ENCODE measurements at regions not wholly inside any gene's neighbourhood (a gene's known extent, or its start where the extent isn't known, plus 50 kb on each side); places are given as distances from the start of the nearest gene placed in this dataset.

DNA sequence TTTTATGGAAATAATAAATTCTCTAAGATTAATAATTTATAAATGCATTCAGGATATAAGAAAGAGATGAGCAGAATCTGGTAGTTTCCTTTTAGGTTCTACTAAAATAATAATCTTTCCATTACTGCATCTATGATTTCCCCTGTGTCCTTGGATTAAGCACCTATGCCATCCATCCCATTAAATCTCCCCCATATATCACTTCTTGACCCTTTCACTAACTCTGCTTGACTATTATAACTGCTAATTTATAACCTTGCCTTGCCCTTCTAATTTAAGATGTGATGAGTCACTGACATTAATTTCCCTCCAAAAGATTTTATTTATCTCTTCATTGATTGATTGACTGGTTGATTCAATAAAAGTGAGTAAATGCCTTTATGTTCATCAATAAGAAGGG is 348.3 kb upstream of the LRATD1 start:
- H3K4me2 ChIP-seq (ENCODE audit: low read length), result no peak overlapping the region
- no peaks in the 10 kb centered on the region for H3K36me3 ChIP-seq (ENCODE audit: control insufficient read depth, low read length)
- TF ChIP-seq EZH2phosphoT487 (IDR thresholded peaks at IDR 0.05; ENCODE audit: borderline replicate concordance, low read length) (no peak), CTCF (IDR thresholded peaks at IDR 0.05; ENCODE audit: low read depth, low read length, poor library complexity, severe bottlenecking) (no peak)
- no peak overlapping the region for H3K4me3 ChIP-seq (ENCODE audit: low read length)
- H3K4me1 ChIP-seq (ENCODE audit: control insufficient read depth, low read length), result no peaks in the 10 kb centered on the region
- H3K27me3 ChIP-seq (ENCODE audit: control insufficient read depth, low read length), result no peaks in the 10 kb centered on the region
- H3K27ac ChIP-seq (ENCODE audit: low read depth, low read length), result no peak overlapping the region
- no peaks in the 10 kb centered on the region for H4K20me1 ChIP-seq (ENCODE audit: control insufficient read depth, insufficient read depth, low read depth, low read length)
- H3K79me2 ChIP-seq (ENCODE audit: control insufficient read depth, low read length), result no peaks in the 10 kb centered on the region
- H3F3A ChIP-seq (ENCODE audit: control insufficient read depth, insufficient read depth), result no peaks in the 10 kb centered on the region
- no peaks in the 10 kb centered on the region for H3K9me3 ChIP-seq (ENCODE audit: control insufficient read depth, insufficient read depth, low read length)
- H3K9me2 ChIP-seq (replicated peaks; ENCODE audit: control insufficient read depth, low read length), result no peaks in the 10 kb centered on the region

- Histone ChIP-seq H3K4me3 (ENCODE audit: low read length) (no peak overlapping the region), H3K79me2 (ENCODE audit: control insufficient read depth, low read length) (no peaks in the 10 kb centered on the region), H4K20me1 (ENCODE audit: control insufficient read depth, insufficient read depth, low read depth, low read length) (no peaks in the 10 kb centered on the region), H3K4me1 (ENCODE audit: control insufficient read depth, low read length) (no peaks in the 10 kb centered on the region), H3K9me2 (replicated peaks; ENCODE audit: control insufficient read depth, low read length) (no peaks in the 10 kb centered on the region), H3K27me3 (ENCODE audit: control insufficient read depth, low read length) (no peaks in the 10 kb centered on the region), H3K4me2 (ENCODE audit: low read length) (no peak overlapping the region), H3F3A (ENCODE audit: control insufficient read depth, insufficient read depth) (no peaks in the 10 kb centered on the region), H3K27ac (ENCODE audit: low read depth, low read length) (no peak overlapping the region), H3K9me3 (ENCODE audit: control insufficient read depth, insufficient read depth, low read length) (no peaks in the 10 kb centered on the region), H3K36me3 (ENCODE audit: control insufficient read depth, low read length) (no peaks in the 10 kb centered on the region)
- TF ChIP-seq EZH2phosphoT487 (IDR thresholded peaks at IDR 0.05; ENCODE audit: borderline replicate concordance, low read length) (no peak), CTCF (IDR thresholded peaks at IDR 0.05; ENCODE audit: low read depth, low read length, poor library complexity, severe bottlenecking) (no peak)
Observed at GRCh38 chr2:14285812-14286211, 346.7 kb upstream of the LRATD1 start.

- Histone ChIP-seq H3K4me3 (ENCODE audit: low read length) (no peak overlapping the region), H3K9me3 (ENCODE audit: control insufficient read depth, insufficient read depth, low read length) (no peaks in the 10 kb centered on the region), H3K36me3 (ENCODE audit: control insufficient read depth, low read length) (no peaks in the 10 kb centered on the region), H3K9me2 (replicated peaks; ENCODE audit: control insufficient read depth, low read length) (no peaks in the 10 kb centered on the region), H3K27ac (ENCODE audit: low read depth, low read length) (no peak overlapping the region), H3K4me1 (ENCODE audit: control insufficient read depth, low read length) (no peaks in the 10 kb centered on the region), H3K27me3 (ENCODE audit: control insufficient read depth, low read length) (no peaks in the 10 kb centered on the region), H3K79me2 (ENCODE audit: control insufficient read depth, low read length) (no peaks in the 10 kb centered on the region), H4K20me1 (ENCODE audit: control insufficient read depth, insufficient read depth, low read depth, low read length) (no peaks in the 10 kb centered on the region), H3K4me2 (ENCODE audit: low read length) (no peak overlapping the region), H3F3A (ENCODE audit: control insufficient read depth, insufficient read depth) (no peaks in the 10 kb centered on the region)
- no peak for TF ChIP-seq CTCF (IDR thresholded peaks at IDR 0.05; ENCODE audit: low read depth, low read length, poor library complexity, severe bottlenecking)
- no peak for TF ChIP-seq EZH2phosphoT487 (IDR thresholded peaks at IDR 0.05; ENCODE audit: borderline replicate concordance, low read length)
Observed at GRCh38 chr2:14288016-14288415, 344.5 kb upstream of the LRATD1 start.

GRCh38 chr2:14292964-14293363 is 339.6 kb upstream of the LRATD1 start:
- no peaks in the 10 kb centered on the region for H3K36me3 ChIP-seq (ENCODE audit: control insufficient read depth, low read length)
- H3K4me2 ChIP-seq (ENCODE audit: low read length), result no peak overlapping the region
- H3K79me2 ChIP-seq (ENCODE audit: control insufficient read depth, low read length), result no peaks in the 10 kb centered on the region
- TF ChIP-seq EZH2phosphoT487 (IDR thresholded peaks at IDR 0.05; ENCODE audit: borderline replicate concordance, low read length), result no peak
- TF ChIP-seq CTCF (IDR thresholded peaks at IDR 0.05; ENCODE audit: low read depth, low read length, poor library complexity, severe bottlenecking), result no peak
- no peak overlapping the region for H3K4me3 ChIP-seq (ENCODE audit: low read length)
- no peaks in the 10 kb centered on the region for H3K9me3 ChIP-seq (ENCODE audit: control insufficient read depth, insufficient read depth, low read length)
- H3K27me3 ChIP-seq (ENCODE audit: control insufficient read depth, low read length), result no peaks in the 10 kb centered on the region
- H3K9me2 ChIP-seq (replicated peaks; ENCODE audit: control insufficient read depth, low read length), result no peaks in the 10 kb centered on the region
- no peaks in the 10 kb centered on the region for H3K4me1 ChIP-seq (ENCODE audit: control insufficient read depth, low read length)
- no peaks in the 10 kb centered on the region for H4K20me1 ChIP-seq (ENCODE audit: control insufficient read depth, insufficient read depth, low read depth, low read length)
- H3F3A ChIP-seq (ENCODE audit: control insufficient read depth, insufficient read depth), result no peaks in the 10 kb centered on the region
- H3K27ac ChIP-seq (ENCODE audit: low read depth, low read length), result no peak overlapping the region

Data from DOHH2 (cell line).